ENCODE measurements at regions not wholly inside any gene's neighbourhood (a gene's known extent, or its start where the extent isn't known, plus 50 kb on each side); places are given as distances from the start of the nearest gene placed in this dataset.

- no peak overlapping the region for H3K4me3 Mint-ChIP-seq
- H3K27ac Mint-ChIP-seq = no peak overlapping the region
- no peaks in the 10 kb centered on the region for H3K4me1 Mint-ChIP-seq (ENCODE audit: low read depth)
- no peaks in the 10 kb centered on the region for H3K27me3 Mint-ChIP-seq (ENCODE audit: low read depth)
- no peaks in the 10 kb centered on the region for H3K9me3 Mint-ChIP-seq
- H3K36me3 Mint-ChIP-seq (ENCODE audit: low read depth) = no peaks in the 10 kb centered on the region
- DNase-seq (ENCODE audit: low spot score) = no peak
These were observed 599.1 kb downstream of the SLC4A3 start for GRCh38 chr2:220226546-220226945.

DNA sequence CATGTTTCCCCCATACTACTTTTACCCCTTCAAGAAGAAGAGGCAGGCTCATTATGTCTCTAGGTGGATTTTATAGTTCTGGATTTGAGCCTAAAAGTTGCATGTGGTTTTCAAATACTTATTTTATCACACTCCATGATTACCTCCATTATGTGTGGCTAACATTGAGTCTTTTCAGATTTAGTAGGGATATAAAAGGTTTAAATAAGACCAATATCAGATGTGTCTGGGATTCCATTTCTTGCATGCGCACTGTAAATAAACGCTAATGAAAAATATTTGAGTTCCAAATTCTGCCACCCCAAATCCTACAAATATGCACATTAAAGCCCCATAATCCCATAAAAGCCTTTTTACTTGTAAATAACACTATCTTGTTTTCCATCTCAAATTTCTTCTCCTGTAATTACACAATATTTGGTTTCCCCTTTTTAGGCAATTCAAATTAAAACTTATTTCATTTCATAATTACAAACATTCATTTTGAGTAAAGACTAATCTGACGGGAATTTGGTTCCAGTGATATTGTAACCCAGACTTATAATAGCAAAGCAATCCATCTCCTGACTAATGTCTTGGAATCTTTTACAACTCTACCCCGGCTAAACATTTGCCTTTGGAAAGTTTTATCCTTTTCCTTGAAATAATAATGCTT, 600.0 kb downstream of the SLC4A3 start:
- Mint-ChIP-seq H3K4me1 (ENCODE audit: low read depth) (no peaks in the 10 kb centered on the region), H3K36me3 (ENCODE audit: low read depth) (no peaks in the 10 kb centered on the region), H3K4me3 (no peak overlapping the region), H3K27ac (no peak overlapping the region), H3K9me3 (no peaks in the 10 kb centered on the region), H3K27me3 (ENCODE audit: low read depth) (no peaks in the 10 kb centered on the region)
- DNase-seq (ENCODE audit: low spot score) = no peak

DNA sequence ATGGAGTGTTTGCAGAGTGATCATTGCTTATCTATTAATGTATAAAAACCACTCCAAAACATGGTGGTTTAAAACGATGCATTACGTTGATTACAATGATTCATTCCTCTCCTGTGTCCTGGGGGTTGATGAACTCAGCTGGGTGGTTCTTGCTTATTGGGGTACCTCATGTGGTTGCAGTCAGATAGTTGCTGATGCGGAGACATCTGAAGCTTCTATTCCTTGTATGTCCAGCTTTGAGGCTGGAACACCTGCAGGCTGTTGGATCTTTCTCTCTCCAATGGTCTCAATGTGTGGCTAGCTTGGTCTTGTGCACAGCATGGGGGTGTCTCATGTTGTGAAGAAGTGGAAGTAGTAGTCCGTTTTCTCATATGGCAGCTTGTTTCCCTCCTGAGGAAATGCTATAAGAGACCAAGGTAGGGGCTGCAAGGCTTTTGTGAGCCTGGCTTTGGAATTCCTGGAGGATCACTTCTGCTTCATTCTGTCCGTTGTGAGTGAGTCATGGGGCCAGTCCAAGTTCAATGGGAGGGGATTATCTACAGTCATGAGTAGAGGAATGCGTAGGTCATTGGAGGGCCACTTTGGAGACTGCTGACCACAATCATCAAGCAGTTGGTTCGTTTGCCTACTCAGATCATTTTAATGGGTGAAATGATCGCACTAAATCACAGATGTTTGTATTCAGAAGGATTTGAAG, 601.0 kb downstream of the SLC4A3 start:
- no peaks in the 10 kb centered on the region for H3K4me1 Mint-ChIP-seq (ENCODE audit: low read depth)
- no peaks in the 10 kb centered on the region for H3K9me3 Mint-ChIP-seq
- DNase-seq (ENCODE audit: low spot score) = no peak
- H3K4me3 Mint-ChIP-seq = no peak overlapping the region
- H3K27me3 Mint-ChIP-seq (ENCODE audit: low read depth) = no peaks in the 10 kb centered on the region
- no peak overlapping the region for H3K27ac Mint-ChIP-seq
- no peaks in the 10 kb centered on the region for H3K36me3 Mint-ChIP-seq (ENCODE audit: low read depth)

DNA sequence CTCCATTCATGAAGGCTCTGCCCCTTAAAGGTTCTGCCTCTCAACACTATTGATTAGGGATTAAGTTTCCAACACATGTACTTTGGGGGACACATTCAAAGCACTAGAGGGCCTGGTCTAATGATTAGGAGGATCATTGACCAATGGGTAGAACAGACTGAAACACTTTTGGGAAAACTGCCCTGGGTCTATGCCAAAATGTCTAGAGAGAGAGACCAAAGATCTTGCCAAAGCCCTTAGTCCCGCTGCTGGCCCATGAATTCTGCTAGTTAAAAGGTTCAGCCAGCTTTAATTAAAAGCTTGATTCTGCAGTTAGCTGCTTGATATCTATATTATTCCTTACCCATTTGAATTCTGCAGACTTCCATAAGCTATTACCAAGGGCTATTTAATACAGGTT, 613.2 kb downstream of the SLC4A3 start:
- Mint-ChIP-seq H3K27me3 (ENCODE audit: low read depth) (no peaks in the 10 kb centered on the region), H3K9me3 (no peaks in the 10 kb centered on the region), H3K27ac (no peak overlapping the region), H3K4me3 (no peak overlapping the region), H3K4me1 (ENCODE audit: low read depth) (no peaks in the 10 kb centered on the region), H3K36me3 (ENCODE audit: low read depth) (no peaks in the 10 kb centered on the region)
- DNase-seq (ENCODE audit: low spot score) = no peak

- Mint-ChIP-seq H3K4me3 (no peak overlapping the region), H3K4me1 (ENCODE audit: low read depth) (no peaks in the 10 kb centered on the region), H3K36me3 (ENCODE audit: low read depth) (no peaks in the 10 kb centered on the region), H3K27ac (no peak overlapping the region), H3K9me3 (no peaks in the 10 kb centered on the region), H3K27me3 (ENCODE audit: low read depth) (no peaks in the 10 kb centered on the region)
- no peak for DNase-seq (ENCODE audit: low spot score)
These were observed 614.0 kb downstream of the SLC4A3 start for GRCh38 chr2:220241423-220241822.

DNA sequence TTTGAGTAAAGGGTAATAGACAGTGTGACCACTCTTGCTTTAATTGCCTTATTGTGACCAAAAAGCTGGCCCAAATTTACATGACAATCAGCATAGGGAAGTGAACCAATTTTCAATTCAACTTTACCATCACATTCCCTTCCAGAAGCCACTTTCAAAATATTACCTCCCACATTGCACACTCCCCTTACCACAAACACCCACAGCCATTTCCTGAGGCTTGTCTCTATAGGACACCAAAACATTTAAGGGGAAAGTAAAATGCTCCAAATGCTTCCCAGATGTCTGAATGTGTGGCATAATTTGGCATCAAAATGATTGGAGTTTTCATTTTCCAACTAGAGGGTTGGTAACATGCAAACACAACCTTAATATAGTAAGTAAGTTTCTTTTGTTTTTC, 616.1 kb downstream of the SLC4A3 start:
- Mint-ChIP-seq H3K9me3 (no peaks in the 10 kb centered on the region), H3K27ac (no peak overlapping the region), H3K4me1 (ENCODE audit: low read depth) (no peaks in the 10 kb centered on the region), H3K36me3 (ENCODE audit: low read depth) (no peaks in the 10 kb centered on the region), H3K27me3 (ENCODE audit: low read depth) (no peaks in the 10 kb centered on the region), H3K4me3 (no peak overlapping the region)
- DNase-seq (ENCODE audit: low spot score) = no peak

DNA sequence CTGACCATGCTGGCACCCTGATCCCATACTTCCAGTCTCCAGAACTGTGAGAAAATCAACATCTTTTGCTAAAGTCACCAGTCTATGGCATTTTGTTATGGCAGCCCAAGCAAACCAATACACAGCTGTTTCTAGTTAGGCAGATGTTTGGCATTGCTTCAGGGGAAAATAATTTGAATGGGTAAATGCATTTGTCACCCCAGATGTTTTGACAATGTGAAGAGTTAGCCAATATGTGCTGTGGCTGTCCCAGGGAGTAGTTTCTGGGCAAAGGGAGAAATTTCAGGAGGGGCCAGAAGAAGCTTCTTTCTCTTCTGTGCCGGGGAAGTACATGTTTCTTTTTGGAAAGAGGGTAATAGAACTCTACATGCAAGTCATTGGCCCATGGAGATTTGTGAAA, 619.0 kb downstream of the SLC4A3 start:
- Mint-ChIP-seq H3K4me3 (no peak overlapping the region), H3K27ac (no peak overlapping the region), H3K9me3 (no peaks in the 10 kb centered on the region), H3K4me1 (ENCODE audit: low read depth) (no peaks in the 10 kb centered on the region), H3K36me3 (ENCODE audit: low read depth) (no peaks in the 10 kb centered on the region), H3K27me3 (ENCODE audit: low read depth) (no peaks in the 10 kb centered on the region)
- no peak for DNase-seq (ENCODE audit: low spot score)

DNA sequence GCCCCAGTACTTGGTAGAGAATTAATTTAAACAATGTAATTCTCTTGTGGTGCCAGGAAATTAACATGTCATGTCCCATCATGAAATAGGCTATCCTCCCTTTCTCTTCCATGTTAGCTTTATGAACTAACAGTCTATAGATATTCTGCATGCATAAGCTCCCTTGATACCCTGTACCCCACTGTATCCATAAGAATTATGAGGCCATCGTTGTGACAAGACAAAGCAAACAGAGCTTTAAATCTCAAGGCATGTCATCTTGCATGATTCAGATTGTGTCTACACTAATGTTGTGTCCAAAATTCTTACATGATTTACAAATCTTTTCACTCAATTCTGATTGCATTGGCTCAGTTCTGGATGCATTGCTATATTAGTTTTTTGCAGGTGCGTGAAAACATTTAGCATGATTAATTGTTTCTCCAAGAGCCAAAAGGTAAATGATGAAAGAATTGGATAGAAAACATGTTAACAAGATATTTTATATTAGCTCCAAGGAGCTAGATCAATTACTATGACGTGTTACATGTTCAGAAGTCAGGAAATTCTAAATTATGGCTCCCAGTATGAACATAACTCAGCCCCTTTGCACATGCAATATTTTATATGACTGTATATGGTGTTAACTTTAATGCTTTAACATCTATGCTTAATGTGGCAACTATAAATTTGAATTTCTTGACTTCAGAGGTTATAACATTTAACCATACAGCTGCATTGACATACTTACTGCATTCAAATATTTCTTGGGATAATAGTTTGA, 620.3 kb downstream of the SLC4A3 start:
- H3K27me3 Mint-ChIP-seq (ENCODE audit: low read depth) = no peaks in the 10 kb centered on the region
- H3K36me3 Mint-ChIP-seq (ENCODE audit: low read depth) = no peaks in the 10 kb centered on the region
- H3K4me1 Mint-ChIP-seq (ENCODE audit: low read depth) = no peaks in the 10 kb centered on the region
- no peak for DNase-seq (ENCODE audit: low spot score)
- H3K4me3 Mint-ChIP-seq = no peak overlapping the region
- H3K27ac Mint-ChIP-seq = no peak overlapping the region
- no peaks in the 10 kb centered on the region for H3K9me3 Mint-ChIP-seq

- H3K36me3 Mint-ChIP-seq (ENCODE audit: low read depth) = no peaks in the 10 kb centered on the region
- no peak overlapping the region for H3K4me3 Mint-ChIP-seq
- no peaks in the 10 kb centered on the region for H3K9me3 Mint-ChIP-seq
- no peak for DNase-seq (ENCODE audit: low spot score)
- H3K27ac Mint-ChIP-seq = no peak overlapping the region
- no peaks in the 10 kb centered on the region for H3K4me1 Mint-ChIP-seq (ENCODE audit: low read depth)
- H3K27me3 Mint-ChIP-seq (ENCODE audit: low read depth) = no peaks in the 10 kb centered on the region
These were observed 632.2 kb downstream of the SLC4A3 start for GRCh38 chr2:220259662-220260061.

- H3K4me3 Mint-ChIP-seq = no peak overlapping the region
- no peak overlapping the region for H3K27ac Mint-ChIP-seq
- DNase-seq (ENCODE audit: low spot score) = no peak
- no peaks in the 10 kb centered on the region for H3K27me3 Mint-ChIP-seq (ENCODE audit: low read depth)
- H3K4me1 Mint-ChIP-seq (ENCODE audit: low read depth) = no peaks in the 10 kb centered on the region
- no peaks in the 10 kb centered on the region for H3K9me3 Mint-ChIP-seq
- H3K36me3 Mint-ChIP-seq (ENCODE audit: low read depth) = no peaks in the 10 kb centered on the region
These were observed 635.9 kb downstream of the SLC4A3 start for GRCh38 chr2:220263300-220263699.

DNA sequence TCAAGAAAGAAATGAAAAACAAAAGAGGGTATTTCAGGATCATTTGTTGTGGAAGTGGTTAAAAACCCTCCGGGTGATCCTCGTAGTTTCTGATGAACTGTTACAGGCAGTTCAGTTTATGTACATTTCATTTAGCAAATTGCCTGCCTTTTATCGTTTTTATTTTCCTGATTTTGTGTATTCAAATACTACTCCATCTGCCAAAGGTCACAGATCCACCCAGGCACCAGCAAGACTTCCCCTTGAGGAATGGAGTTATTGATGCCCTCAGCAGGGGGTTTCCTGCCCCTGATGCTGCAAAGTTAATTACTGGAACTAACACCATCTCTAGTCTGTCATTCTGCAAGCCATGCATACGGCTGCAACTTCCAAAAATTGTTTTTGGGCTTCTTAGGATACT, 641.9 kb downstream of the SLC4A3 start:
- H3K27ac Mint-ChIP-seq = no peak overlapping the region
- no peaks in the 10 kb centered on the region for H3K9me3 Mint-ChIP-seq
- no peaks in the 10 kb centered on the region for H3K36me3 Mint-ChIP-seq (ENCODE audit: low read depth)
- DNase-seq (ENCODE audit: low spot score) = no peak
- H3K4me1 Mint-ChIP-seq (ENCODE audit: low read depth) = no peaks in the 10 kb centered on the region
- H3K27me3 Mint-ChIP-seq (ENCODE audit: low read depth) = no peaks in the 10 kb centered on the region
- H3K4me3 Mint-ChIP-seq = no peak overlapping the region

- no peaks in the 10 kb centered on the region for H3K4me1 Mint-ChIP-seq (ENCODE audit: low read depth)
- no peaks in the 10 kb centered on the region for H3K9me3 Mint-ChIP-seq
- H3K36me3 Mint-ChIP-seq (ENCODE audit: low read depth) = no peaks in the 10 kb centered on the region
- no peak for DNase-seq (ENCODE audit: low spot score)
- H3K27me3 Mint-ChIP-seq (ENCODE audit: low read depth) = no peaks in the 10 kb centered on the region
- no peak overlapping the region for H3K27ac Mint-ChIP-seq
- no peak overlapping the region for H3K4me3 Mint-ChIP-seq
These were observed 643.1 kb downstream of the SLC4A3 start for GRCh38 chr2:220270481-220271070.

- H3K36me3 Mint-ChIP-seq (ENCODE audit: low read depth) = no peaks in the 10 kb centered on the region
- H3K4me3 Mint-ChIP-seq = no peak overlapping the region
- H3K4me1 Mint-ChIP-seq (ENCODE audit: low read depth) = no peaks in the 10 kb centered on the region
- no peak for DNase-seq (ENCODE audit: low spot score)
- H3K9me3 Mint-ChIP-seq = no peaks in the 10 kb centered on the region
- no peaks in the 10 kb centered on the region for H3K27me3 Mint-ChIP-seq (ENCODE audit: low read depth)
- H3K27ac Mint-ChIP-seq = no peak overlapping the region
These were observed 645.2 kb downstream of the SLC4A3 start for GRCh38 chr2:220272656-220273055.

GRCh38 chr2:220273082-220273481, 645.7 kb downstream of the SLC4A3 start:
- H3K36me3 Mint-ChIP-seq (ENCODE audit: low read depth) = no peaks in the 10 kb centered on the region

More at GRCh38 chr2:220273082-220273481, 645.7 kb downstream of the SLC4A3 start:
- H3K4me3 Mint-ChIP-seq = no peak overlapping the region
- no peaks in the 10 kb centered on the region for H3K4me1 Mint-ChIP-seq (ENCODE audit: low read depth)
- H3K27ac Mint-ChIP-seq = no peak overlapping the region
- DNase-seq (ENCODE audit: low spot score) = no peak
- H3K9me3 Mint-ChIP-seq = no peaks in the 10 kb centered on the region
- no peaks in the 10 kb centered on the region for H3K27me3 Mint-ChIP-seq (ENCODE audit: low read depth)

All from T-helper 2 cell treated with Interferon-gamma antibody and Interleukin-4, amounts not matched to agents 5 μg/mL and 100 μg/mL, for 36 hours (primary cell).